ENCODE measurements at regions not wholly inside any gene's neighbourhood (a gene's known extent, or its start where the extent isn't known, plus 50 kb on each side); places are given as distances from the start of the nearest gene placed in this dataset.

DNA sequence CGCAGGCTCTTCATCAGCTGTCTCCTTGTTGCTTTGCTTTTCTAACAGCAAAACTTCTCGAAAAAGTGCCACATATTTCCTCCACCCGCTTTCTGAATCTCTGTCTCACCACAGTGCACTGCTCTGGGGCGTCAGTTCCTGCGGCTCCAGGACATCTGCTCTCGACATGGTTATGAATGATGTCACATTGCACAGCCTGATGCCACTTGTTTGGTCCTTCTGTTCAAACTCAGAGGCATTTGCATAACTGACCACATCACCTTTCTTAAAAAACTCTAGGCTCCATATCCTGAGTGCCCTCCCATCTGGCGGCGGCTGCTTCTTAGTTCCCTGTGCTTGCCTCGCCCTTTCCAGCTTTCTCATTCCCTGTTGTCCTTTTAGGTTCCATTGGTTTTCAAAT is 469.3 kb upstream of the COBL start:
- TF ChIP-seq FOXM1 (IDR thresholded peaks at IDR 0.05; ENCODE audit: borderline replicate concordance, low read depth) (no peak), RAD21 (IDR thresholded peaks at IDR 0.05; ENCODE audit: low read depth) (no peak), CREB1 (IDR thresholded peaks at IDR 0.05; ENCODE audit: low read depth) (no peak), YY1 (IDR thresholded peaks at IDR 0.05; ENCODE audit: low read depth) (no peak), EP300 (IDR thresholded peaks at IDR 0.05; ENCODE audit: borderline replicate concordance) (no peak), CEBPB (IDR thresholded peaks at IDR 0.05) (no peak), EGR1 (IDR thresholded peaks at IDR 0.05) (no peak), TAF1 (IDR thresholded peaks at IDR 0.05; ENCODE audit: low read depth) (no peak), NFIC (IDR thresholded peaks at IDR 0.05) (no peak), TEAD4 (IDR thresholded peaks at IDR 0.05) (no peak)
- TF ChIP-seq, protein P1, sequence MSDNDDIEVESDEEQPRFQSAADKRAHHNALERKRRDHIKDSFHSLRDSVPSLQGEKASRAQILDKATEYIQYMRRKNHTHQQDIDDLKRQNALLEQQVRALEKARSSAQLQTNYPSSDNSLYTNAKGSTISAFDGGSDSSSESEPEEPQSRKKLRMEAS (IDR thresholded peaks at IDR 0.05): no peak
- TF ChIP-seq, protein P2, sequence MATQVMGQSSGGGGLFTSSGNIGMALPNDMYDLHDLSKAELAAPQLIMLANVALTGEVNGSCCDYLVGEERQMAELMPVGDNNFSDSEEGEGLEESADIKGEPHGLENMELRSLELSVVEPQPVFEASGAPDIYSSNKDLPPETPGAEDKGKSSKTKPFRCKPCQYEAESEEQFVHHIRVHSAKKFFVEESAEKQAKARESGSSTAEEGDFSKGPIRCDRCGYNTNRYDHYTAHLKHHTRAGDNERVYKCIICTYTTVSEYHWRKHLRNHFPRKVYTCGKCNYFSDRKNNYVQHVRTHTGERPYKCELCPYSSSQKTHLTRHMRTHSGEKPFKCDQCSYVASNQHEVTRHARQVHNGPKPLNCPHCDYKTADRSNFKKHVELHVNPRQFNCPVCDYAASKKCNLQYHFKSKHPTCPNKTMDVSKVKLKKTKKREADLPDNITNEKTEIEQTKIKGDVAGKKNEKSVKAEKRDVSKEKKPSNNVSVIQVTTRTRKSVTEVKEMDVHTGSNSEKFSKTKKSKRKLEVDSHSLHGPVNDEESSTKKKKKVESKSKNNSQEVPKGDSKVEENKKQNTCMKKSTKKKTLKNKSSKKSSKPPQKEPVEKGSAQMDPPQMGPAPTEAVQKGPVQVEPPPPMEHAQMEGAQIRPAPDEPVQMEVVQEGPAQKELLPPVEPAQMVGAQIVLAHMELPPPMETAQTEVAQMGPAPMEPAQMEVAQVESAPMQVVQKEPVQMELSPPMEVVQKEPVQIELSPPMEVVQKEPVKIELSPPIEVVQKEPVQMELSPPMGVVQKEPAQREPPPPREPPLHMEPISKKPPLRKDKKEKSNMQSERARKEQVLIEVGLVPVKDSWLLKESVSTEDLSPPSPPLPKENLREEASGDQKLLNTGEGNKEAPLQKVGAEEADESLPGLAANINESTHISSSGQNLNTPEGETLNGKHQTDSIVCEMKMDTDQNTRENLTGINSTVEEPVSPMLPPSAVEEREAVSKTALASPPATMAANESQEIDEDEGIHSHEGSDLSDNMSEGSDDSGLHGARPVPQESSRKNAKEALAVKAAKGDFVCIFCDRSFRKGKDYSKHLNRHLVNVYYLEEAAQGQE (IDR thresholded peaks at IDR 0.05; ENCODE audit: low read depth): no peak

Data from Ishikawa (cell line).